ENCODE measurements at regions not wholly inside any gene's neighbourhood (a gene's known extent, or its start where the extent isn't known, plus 50 kb on each side); places are given as distances from the start of the nearest gene placed in this dataset.

DNA sequence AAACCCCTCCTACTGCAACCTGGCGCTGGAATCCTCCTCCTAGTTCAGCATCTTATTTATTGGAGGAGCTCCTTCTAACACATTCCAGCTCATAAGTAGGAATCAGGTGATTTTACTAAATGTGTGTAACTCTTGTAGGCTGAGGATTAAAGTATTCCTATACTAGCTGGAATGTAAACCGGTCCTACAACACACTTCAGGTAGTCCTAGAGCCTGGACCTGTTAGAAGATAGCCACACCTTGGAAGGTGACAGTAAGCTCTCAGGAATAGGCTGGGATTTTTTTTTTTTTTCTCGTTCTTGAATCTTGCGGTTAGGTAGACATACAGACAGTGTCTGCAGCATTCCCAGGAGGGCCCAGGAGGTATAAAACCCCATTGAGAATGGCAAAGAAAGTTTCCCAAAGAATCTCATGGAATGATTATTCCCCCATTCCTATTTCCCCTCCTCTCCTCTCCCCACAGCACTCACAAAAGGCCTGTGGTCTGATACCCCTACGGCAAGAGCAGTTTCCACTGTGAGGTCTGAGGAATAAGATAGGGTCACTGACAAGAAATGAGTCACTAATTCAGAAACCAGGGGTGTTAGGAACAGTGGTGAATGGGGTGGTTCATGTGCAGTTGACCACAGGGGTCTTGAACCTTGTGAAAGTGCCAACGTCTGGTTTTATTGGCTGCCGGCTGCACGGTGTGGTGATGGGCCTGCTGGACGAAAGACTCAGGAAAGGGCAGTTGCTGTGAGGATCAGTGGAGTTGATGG, 267.1 kb downstream of the UTP18 start:
- Histone ChIP-seq H3K4me1 (ENCODE audit: control insufficient read depth in 5 of 5, insufficient read depth in 5 of 5, low read length in 5 of 5) (no peaks in the 10 kb centered on the region), H3K27ac (ENCODE audit: low read depth in 1 of 2, low read length in 1 of 2) (peak overlapping the region in 1 of 2 donors; percentile 21), H3K36me3 (ENCODE audit: control insufficient read depth in 4 of 4, insufficient read depth in 4 of 4, low read length in 4 of 4) (no peaks in the 10 kb centered on the region), H3K9ac (ENCODE audit: insufficient read depth in 1 of 2, low read length in 2 of 2) (no peak overlapping the region), H3K4me3 (no peak overlapping the region), H3K9me3 (ENCODE audit: control insufficient read depth in 4 of 4, insufficient read depth in 3 of 4, low read length in 3 of 4) (no peaks in the 10 kb centered on the region), H3K27me3 (ENCODE audit: control insufficient read depth in 3 of 3, insufficient read depth in 3 of 3, low read length in 2 of 3) (no peaks in the 10 kb centered on the region)
- DNase-seq = peak in 2 of 3 donors; percentile 53 to 78
- no peak for TF ChIP-seq CTCF (IDR thresholded peaks at IDR 0.05; ENCODE audit: control extremely low read depth, extremely low read depth)
- WGBS, 2 donors = 70 to 83% methylated on average over 9 of the region's 9 CpGs
- ATAC-seq (ENCODE audit: insufficient read depth, low FRiP score) = peak; percentile 64

- Histone ChIP-seq H3K9ac (ENCODE audit: insufficient read depth in 1 of 2, low read length in 2 of 2) (no peak overlapping the region), H3K27me3 (ENCODE audit: control insufficient read depth in 3 of 3, insufficient read depth in 3 of 3, low read length in 2 of 3) (no peaks in the 10 kb centered on the region), H3K36me3 (ENCODE audit: control insufficient read depth in 4 of 4, insufficient read depth in 4 of 4, low read length in 4 of 4) (no peaks in the 10 kb centered on the region), H3K4me3 (no peak overlapping the region), H3K4me1 (ENCODE audit: control insufficient read depth in 5 of 5, insufficient read depth in 5 of 5, low read length in 5 of 5) (no peaks in the 10 kb centered on the region), H3K27ac (ENCODE audit: low read depth in 1 of 2, low read length in 1 of 2) (no peak overlapping the region), H3K9me3 (ENCODE audit: control insufficient read depth in 4 of 4, insufficient read depth in 3 of 4, low read length in 3 of 4) (no peaks in the 10 kb centered on the region)
- no peak for ATAC-seq (ENCODE audit: insufficient read depth, low FRiP score)
- no peak for TF ChIP-seq CTCF (IDR thresholded peaks at IDR 0.05; ENCODE audit: control extremely low read depth, extremely low read depth)
- 49 to 63% methylated on average over 6 of the region's 6 CpGs for WGBS, 2 donors
- DNase-seq = no peak
These were observed 267.8 kb downstream of the UTP18 start for GRCh38 chr17:51528111-51528510.

GRCh38 chr17:51533219-51533618, 272.9 kb downstream of the UTP18 start:
- Histone ChIP-seq H3K9ac (ENCODE audit: insufficient read depth in 1 of 2, low read length in 2 of 2) (no peak overlapping the region), H3K36me3 (ENCODE audit: control insufficient read depth in 4 of 4, insufficient read depth in 4 of 4, low read length in 4 of 4) (no peaks in the 10 kb centered on the region), H3K4me1 (ENCODE audit: control insufficient read depth in 5 of 5, insufficient read depth in 5 of 5, low read length in 5 of 5) (no peaks in the 10 kb centered on the region), H3K9me3 (ENCODE audit: control insufficient read depth in 4 of 4, insufficient read depth in 3 of 4, low read length in 3 of 4) (no peaks in the 10 kb centered on the region), H3K27ac (ENCODE audit: low read depth in 1 of 2, low read length in 1 of 2) (no peak overlapping the region), H3K4me3 (no peak overlapping the region), H3K27me3 (ENCODE audit: control insufficient read depth in 3 of 3, insufficient read depth in 3 of 3, low read length in 2 of 3) (no peaks in the 10 kb centered on the region)
- 72 to 78% methylated on average over 3 of the region's 3 CpGs for WGBS, 2 donors
- TF ChIP-seq CTCF (IDR thresholded peaks at IDR 0.05; ENCODE audit: control extremely low read depth, extremely low read depth) = no peak
- no peak for ATAC-seq (ENCODE audit: insufficient read depth, low FRiP score)
- DNase-seq = no peak

DNA sequence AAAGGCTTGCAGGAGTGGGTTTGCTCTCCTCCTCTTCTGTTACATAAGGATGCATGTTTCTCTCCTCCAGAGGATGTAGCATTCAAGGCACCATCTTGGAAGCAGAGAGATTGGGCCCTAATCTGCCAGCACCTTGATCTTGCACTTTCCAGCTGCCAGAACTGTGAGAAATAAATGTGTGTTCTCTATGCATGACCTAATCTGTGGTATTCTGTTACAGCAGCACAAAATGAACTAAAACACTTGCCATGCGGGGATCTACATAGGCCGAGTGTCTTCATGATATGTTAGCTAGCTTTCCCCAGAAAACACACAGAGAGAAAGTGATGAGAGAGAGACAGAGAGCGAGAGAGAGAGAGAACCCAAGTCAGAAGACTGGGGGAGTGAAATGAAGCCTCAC, 273.5 kb downstream of the UTP18 start:
- no peak overlapping the region for H3K27ac ChIP-seq (ENCODE audit: low read depth in 1 of 2, low read length in 1 of 2)
- no peaks in the 10 kb centered on the region for H3K36me3 ChIP-seq (ENCODE audit: control insufficient read depth in 4 of 4, insufficient read depth in 4 of 4, low read length in 4 of 4)
- 91 to 93% methylated on average over 3 of the region's 3 CpGs for WGBS, 2 donors
- TF ChIP-seq CTCF (IDR thresholded peaks at IDR 0.05; ENCODE audit: control extremely low read depth, extremely low read depth) = no peak
- no peaks in the 10 kb centered on the region for H3K27me3 ChIP-seq (ENCODE audit: control insufficient read depth in 3 of 3, insufficient read depth in 3 of 3, low read length in 2 of 3)
- H3K9me3 ChIP-seq (ENCODE audit: control insufficient read depth in 4 of 4, insufficient read depth in 3 of 4, low read length in 3 of 4) = no peaks in the 10 kb centered on the region
- H3K9ac ChIP-seq (ENCODE audit: insufficient read depth in 1 of 2, low read length in 2 of 2) = no peak overlapping the region
- H3K4me1 ChIP-seq (ENCODE audit: control insufficient read depth in 5 of 5, insufficient read depth in 5 of 5, low read length in 5 of 5) = no peaks in the 10 kb centered on the region
- DNase-seq (no peak), ATAC-seq (ENCODE audit: insufficient read depth, low FRiP score) (no peak)
- no peak overlapping the region for H3K4me3 ChIP-seq

All from lung (tissue), 11 donors.